Right lobe of liver (tissue), 4 donors: ENCODE measurements at regions not wholly inside any gene's neighbourhood (a gene's known extent, or its start where the extent isn't known, plus 50 kb on each side); places are given as distances from the start of the nearest gene placed in this dataset.

Experiments used
- CTCF ChIP-seq, 4 donors: fragments of 200-600 bp in 3 of 4; fragments of 450-650 bp in 1 of 4; IDR thresholded peaks; one replicate each; pipeline versions ENCODE4 v1.5.1 to v1.8.0; 2016 to 2022; ENCODE audit warnings: antibody characterized with exemption in 4 of 4, mild to moderate bottlenecking in 2 of 4
- POLR2A ChIP-seq: fragments of 450-650 bp; IDR thresholded peaks from one replicate; pipeline ENCODE4 v1.6.1; 2017; ENCODE audit warnings: antibody characterized with exemption, mild to moderate bottlenecking
- donor health status: DM: no; HTN: no; CAD: no.
- donor health status: DM: no; HTN: no; CAD: no.
- donor health status: DM: no; HTN: yes; CAD: no.

DNA sequence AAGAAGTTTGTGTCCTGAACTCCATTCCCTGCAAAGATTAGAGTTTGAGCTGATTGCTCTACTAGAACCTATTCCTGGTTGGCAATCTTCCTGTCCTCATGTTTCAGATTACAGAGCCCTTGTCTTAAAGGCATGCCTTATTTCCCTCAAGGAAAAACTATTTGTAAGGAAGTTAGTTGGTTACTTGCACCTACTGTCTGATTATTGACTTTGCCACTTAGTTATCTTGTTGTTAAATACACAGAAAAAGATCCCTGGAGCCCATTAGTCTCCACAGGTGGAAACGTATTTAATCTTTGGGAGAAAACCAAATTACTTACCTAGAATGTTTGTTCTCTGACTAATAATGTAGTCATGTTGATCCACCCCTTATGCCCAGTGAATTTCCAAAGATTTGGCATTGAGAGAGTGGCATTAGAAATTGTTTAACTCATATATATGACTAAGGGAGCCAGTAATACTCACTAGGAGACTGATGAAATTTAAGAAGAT, 132.3 kb upstream of the ELL2 start:
- TF ChIP-seq CTCF (IDR thresholded peaks at IDR 0.05) (no peak), POLR2A (no peak)
